Sigmoid colon (tissue), 4 donors: ENCODE measurements at regions not wholly inside any gene's neighbourhood (a gene's known extent, or its start where the extent isn't known, plus 50 kb on each side); places are given as distances from the start of the nearest gene placed in this dataset.

Experiments
- CTCF ChIP-seq, 4 experiments: fragments of 450-650 bp in 3 of 4; fragments of 200-600 bp in 1 of 4; IDR thresholded peaks; one replicate each; pipeline ENCODE4 v1.5.1; 2016 to 2019; ENCODE audit warnings: antibody characterized with exemption in 4 of 4, mild to moderate bottlenecking in 3 of 4, moderate library complexity in 2 of 4
- EP300 ChIP-seq, 4 donors: sonication (generic); formaldehyde crosslinking; IDR thresholded peaks; one replicate each; pipeline ENCODE4 v1.6.1; 2017; ENCODE audit warnings: antibody characterized with exemption in 4 of 4
- POLR2A ChIP-seq, 2 donors: fragments of 450-650 bp; IDR thresholded peaks; one replicate each; pipeline ENCODE4 v1.6.1; 2016; ENCODE audit warnings: antibody characterized with exemption in 2 of 2, mild to moderate bottlenecking in 2 of 2, moderate library complexity in 2 of 2

- TF ChIP-seq POLR2A (IDR thresholded peaks at IDR 0.05) (no peak), CTCF (IDR thresholded peaks at IDR 0.05) (no peak), EP300 (IDR thresholded peaks at IDR 0.05) (no peak)
Observed at GRCh38 chr4:149120331-149121022, 678.3 kb upstream of the NR3C2 start.
